NCI-H2107 treated with DMSO at 0.1 percent for 48 hours (cell line): ENCODE measurements at regions not wholly inside any gene's neighbourhood (a gene's known extent, or its start where the extent isn't known, plus 50 kb on each side); places are given as distances from the start of the nearest gene placed in this dataset.
A peak's percentile ranks its signal among the peaks of the same experiment; 100 is the strongest.

Experiments
- DNase-seq: peaks from one replicate; lab custom pipeline; 2025; ENCODE audit not compliant: unreplicated experiment; lab: John Stamatoyannopoulos, UW

DNA sequence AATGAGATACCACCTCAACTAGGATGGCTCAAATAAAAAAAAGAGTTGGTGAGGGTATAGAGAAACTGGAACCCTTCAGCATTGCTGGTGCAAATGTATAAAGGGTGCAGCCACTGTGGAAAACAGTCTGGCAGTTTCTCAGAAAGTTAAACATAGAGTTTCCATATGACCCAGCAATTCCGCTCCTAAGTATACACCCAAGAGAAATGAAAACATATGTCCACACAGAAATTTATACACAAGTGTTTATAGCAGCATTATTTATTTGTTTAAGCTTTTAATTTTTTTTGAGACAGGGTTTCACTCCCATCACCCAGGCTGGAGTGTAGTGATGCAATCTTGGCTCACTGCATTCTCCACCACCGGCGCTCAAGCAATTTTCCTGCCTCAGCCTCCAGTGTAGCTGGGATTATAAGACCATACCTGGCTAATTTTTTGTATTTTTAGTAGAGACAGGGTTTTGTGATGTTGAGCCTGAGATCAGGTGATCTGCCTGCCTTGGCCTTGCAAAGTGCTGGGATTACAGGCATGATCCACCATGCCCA lies 118.2 kb upstream of the KIF5B start:
- no peak for DNase-seq

DNA sequence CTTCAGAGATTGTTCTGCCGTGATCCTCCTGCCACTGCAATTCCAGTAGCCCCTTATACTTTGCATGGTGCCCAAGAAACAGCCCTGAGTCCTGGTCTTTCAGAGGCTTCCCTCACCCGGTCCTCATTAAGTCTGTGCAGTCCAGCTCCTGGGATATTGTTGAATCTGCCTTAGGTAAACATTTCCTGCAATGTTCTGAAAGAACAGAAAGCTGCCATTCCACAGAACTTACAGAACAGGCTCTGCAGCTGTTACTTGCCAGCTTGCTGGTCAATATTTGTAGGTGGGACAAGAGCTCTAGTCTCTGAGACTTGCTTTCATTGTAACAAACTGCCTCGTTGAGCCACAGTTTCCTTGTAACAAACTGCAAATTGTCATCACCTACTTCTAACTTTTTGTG lies 115.0 kb upstream of the KIF5B start:
- DNase-seq: no peak

DNA sequence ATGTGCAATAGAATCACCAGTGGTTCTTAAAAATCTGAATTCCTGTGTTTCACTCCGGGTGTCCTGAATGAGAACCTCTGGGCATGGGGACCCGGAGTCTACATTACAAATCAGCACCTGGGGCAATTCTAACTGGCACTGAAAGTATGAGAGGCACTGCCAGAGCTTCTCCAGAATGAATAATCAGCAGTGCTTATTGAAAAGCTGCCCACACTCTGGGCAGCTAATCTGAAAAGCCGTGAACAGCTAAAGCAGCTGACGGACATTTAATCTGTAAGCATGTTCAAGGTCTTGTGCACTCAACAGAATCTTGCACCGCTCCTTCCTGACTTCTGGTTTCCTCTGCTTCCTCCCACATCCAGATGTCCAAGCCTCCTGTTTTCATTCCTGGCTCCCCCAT lies 113.3 kb upstream of the KIF5B start:
- DNase-seq: no peak

DNA sequence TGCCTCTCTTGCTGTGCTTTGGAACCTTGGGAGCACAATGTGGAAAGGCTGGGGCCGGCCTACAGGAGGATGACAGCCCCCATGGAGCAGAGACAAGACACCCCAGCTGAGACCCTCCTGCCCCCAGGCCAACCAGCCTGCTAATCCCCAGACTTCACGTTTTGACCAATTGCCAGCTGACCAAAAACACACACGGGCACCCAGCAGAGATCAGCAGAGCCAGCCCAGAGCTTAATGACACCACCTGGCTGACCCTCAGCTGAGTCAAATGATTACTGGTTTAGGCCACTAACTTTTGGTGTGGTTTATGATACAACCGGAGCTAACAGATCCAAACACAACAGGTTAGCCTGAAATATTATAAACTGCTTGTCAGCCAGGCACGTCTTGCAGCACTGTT lies 111.2 kb upstream of the KIF5B start:
- no peak for DNase-seq

DNA sequence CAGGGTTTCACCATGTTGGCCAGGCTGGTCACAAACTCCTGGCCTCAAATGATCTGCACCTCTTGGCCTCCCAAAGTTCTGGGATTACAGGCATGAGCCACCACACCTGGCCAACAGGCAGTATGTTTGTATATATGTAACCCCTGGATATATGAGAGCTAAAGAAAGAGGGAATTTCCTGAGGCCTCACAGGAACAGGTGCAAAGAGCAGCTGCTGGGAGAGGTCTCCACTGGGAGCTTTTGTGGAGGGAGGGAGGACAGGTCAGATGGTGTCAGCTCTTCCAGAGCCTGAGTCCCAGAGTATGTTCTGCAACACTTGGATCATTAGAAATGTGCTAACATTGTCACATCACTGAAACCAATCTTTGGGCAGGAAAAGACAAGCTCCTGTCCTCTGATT lies 110.1 kb upstream of the KIF5B start:
- peak; percentile 14 for DNase-seq

DNA sequence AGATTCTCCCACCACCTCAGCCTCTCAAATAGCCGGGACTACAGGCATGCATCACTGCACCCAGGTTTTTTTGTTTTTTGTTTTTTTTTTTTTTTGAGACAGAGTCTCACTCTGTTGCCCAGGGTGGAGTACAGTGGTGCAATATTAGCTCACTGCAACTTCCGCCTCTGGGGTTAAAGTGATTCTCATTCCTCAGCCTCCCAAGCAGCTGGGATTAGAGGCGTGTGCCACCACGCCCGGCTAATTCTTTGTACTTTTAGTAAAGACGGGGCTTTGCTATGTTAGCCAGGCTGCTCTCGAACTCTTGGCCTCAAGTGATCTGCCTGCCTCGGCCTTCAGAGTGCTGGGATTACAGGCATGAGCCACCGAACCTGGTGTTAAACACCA lies 107.5 kb upstream of the KIF5B start:
- no peak for DNase-seq

DNA sequence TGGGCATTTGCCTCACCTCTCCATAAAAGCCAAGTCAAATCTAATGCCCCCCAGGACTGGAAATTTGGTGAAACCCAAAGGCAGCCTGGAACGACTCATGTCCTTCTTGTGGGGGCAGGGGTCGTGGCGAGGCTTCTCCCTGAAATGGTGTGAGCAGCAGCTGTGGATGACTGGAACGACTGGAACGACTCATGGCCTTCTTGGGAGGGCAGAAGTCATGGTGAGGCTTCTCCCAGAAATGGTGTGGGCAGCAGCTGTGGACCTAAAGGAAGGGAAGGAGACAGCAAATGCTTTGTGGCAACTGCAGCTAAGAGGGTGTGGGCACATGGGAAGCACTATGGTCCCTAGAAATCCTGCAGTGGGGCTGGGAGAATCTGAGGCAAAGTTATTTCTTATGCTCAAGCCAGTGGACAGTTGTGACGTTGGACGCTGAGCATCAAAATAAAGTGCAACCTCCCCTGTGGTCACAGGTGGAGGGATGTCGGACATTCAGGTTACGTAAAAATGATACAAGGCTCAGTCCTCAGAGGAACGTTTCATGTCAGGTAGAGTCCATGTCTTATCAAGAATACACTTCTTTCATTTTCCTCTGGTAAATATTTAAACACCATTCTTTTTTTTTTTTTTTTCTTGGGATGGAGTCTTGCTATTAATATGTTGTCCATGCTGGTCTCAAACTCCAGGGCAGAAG lies 107.0 kb upstream of the KIF5B start:
- no peak for DNase-seq

DNA sequence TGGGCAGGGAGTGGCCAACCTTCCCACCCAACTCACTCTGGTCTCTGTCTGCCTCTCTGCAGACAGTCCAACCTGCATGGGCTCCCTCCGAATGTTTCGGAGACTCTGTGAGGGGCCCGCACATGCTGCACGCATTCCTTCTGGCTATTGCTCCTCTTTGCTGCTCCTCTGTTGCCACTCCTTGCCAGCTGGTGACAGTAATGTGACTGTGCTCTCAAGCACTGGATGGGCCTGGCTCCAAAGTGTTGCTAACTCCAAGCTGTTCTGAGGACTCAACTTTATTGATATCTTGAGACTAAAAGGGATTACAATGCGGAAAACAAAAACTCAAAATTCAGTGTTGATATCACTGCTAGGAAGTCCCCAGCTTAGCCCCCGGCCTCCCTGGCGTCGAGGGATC lies 105.4 kb upstream of the KIF5B start:
- DNase-seq: no peak

DNA sequence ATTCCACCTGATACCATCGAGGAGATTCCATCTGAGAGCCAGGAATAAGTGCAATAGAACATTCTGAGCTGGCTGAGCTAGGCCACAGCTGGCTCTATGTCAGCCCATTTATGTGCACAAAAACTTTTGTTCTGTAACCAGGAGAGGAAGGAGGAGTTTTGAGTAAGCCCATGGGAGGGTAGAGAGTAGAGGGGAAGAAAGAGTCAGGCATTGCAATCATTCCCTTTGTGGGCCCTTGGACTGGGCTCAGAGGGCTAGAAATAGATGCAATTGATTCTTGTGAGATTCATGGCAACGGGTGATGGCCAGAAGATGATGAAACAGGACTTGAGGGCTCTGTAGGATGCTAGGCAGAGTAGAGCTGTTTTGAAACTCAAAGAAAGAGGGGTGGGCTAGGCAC lies 104.6 kb upstream of the KIF5B start:
- DNase-seq: no peak

DNA sequence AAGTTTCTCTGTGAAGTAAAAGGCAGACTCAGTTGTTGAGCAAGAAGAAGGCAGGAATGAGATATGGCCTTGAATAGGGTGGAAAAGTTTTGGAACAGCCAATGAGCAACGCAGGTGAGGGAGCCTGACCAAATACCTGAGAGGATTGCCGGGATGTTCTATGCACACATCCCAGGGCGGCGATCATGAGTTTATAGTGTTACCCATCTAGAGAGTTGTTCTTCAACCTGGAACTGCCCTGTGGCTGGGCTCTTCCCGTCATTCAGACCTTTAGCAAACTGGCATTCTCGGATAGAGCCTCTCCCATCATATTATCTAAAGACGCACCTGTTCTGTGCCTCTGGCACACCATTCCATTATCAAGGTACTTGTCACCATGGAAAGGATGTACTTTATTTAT lies 103.0 kb upstream of the KIF5B start:
- peak; percentile 7 for DNase-seq

DNA sequence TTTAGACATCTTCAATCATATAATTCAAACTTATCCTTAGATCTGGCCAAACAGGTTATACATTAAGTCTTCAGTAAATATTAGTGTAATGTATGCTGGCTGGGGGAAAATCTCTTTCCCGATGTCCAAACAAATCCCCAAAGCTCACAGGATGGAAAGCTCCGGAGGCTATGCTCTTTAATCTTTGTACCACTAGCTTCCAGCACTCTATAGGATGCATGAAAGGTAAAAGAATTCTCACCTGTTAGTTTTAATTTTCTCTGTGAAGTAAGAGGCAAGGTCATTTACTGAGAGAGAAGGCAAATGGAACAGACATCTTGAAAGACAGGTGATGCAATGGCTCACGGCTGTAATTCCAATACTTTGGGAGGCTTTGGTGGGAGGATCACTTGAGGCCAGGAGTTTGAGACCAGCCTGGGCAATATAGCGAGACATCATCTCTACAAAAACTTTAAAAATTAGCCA lies 99.8 kb upstream of the KIF5B start:
- no peak for DNase-seq

DNA sequence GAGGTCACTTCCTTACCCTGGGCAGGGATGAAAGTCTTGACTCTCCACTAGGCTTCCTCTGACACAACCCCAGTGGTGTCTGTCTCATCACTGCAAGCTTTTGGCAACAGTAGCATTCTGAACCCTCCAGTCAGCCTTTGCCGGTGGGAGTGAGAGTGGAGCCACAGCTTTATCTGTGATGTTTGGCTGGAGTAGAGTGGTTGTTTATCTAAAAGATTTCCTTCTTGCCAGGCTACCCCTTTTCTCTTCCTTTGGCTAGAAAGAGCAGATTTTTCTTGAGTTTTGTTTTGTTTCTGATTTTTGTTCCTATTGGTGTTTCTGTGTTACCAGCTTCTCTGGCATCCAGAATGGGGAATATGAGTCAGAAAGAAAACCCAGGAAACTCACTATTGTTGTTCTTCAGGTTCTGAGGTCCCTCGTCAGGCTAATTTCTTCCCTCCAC lies 98.9 kb upstream of the KIF5B start:
- DNase-seq: no peak

DNA sequence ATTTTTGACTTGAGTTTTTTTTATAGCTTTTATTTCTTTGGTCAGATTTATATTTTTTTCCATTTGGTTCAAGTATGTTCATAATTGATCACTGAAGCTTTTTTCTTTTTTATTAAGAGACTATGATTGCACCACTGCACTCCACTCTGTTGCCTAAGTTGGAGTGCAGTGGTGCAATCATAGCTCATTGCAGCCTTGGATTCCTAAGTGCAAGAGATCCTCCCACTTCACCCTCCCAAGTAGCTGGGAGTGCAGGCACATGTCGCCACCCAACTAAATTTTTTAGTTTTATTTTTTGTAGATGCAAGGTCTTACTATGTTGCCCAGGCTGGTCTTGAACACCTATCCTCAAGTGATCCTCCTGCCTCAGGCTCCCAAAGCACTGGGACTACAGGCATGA lies 97.7 kb upstream of the KIF5B start:
- no peak for DNase-seq

DNA sequence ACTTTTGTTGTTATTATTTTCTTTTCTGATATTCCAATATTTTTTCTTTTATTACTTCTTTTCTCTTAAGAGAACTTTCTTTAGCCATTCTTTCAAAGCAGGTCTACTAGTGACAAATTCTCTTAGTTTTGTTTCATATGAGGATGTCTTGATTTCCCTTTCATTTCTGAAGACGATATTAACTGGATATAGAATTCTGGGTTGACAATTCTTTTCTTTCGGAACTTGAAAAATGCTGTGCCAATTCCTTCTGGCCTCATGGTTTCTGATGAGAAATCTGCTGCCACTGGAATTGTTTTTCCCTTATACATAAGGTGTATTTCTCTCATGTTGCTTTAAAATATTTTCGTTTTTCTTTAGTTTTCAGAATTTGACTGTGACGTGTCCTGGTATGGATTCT lies 97.0 kb upstream of the KIF5B start:
- no peak for DNase-seq

DNA sequence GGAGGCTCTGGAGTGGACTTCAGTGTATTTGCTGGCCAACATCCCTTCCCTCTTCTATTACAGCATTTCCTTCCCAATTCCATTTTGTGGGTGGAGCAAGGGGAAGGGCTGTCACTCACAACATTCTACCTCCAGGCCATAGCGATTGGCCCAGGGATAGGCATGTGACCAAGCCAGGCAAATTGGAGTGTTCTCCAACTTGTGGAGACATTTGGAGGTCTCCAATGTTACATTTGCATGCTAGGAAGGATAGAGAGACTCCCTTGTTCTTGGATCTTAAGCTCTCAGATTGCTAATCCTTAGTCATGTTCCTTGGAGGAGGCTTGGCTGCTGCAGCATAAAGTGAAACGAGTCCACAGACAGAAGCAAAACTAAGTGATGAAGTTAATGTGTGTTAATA lies 95.6 kb upstream of the KIF5B start:
- DNase-seq: no peak

DNA sequence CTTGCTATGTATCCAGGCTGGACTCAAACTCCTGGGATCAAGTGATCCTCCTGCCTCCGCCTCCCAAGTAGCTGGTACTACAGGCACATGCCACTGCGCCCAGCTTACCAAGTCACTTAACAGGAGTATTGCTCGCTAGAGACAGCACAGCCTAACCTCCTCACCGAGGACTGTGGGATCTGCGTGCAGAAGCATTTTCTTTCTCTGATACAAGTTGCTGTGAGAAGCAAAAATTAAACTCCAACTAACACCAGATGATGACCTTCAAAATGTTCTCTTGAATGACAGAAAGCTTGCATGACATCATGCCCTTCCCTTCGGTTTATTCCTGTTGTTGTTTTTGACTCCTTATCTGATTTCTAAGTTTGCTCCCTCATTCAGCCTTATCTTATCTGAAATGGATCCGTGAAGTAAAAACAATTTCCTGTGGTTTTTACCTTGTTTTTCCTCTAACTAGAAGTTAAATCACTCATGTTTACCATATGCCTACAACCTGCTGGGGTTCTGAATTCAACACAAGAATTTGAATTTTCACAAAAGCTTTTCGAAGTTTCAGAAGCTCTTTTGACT lies 94.4 kb upstream of the KIF5B start:
- DNase-seq: no peak

DNA sequence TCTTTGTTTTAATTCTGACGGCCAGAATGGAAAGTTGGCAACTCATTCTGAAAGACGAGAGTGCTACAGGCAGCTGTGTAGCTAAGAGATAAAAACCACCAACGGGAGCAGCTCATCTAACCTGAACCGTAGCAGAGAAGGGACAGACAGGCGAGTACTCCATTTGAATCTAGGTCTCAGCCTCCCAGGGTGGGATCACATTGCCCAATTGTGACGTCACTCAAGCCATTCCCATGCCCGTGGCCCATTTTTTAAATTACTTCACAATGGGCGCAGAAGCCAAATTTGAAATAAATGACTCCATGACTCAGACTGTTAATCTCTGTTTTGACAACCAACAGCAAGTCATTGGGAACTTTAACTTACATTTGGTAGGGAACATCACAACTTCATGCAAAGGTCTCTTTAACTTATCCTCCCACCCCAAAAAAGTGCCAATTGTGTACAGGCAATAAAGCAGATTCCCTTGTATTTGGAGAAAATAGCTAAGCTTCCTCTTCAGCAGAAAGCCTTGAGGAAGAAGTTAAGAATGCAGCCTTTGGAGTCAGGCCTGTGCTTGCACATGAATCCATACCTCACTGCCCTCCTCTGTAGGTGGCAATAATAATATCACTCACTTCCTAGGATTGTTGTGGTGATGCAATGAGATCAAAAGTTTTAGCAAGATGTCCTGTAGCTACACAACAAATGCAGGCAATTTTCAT lies 93.2 kb upstream of the KIF5B start:
- DNase-seq: no peak

DNA sequence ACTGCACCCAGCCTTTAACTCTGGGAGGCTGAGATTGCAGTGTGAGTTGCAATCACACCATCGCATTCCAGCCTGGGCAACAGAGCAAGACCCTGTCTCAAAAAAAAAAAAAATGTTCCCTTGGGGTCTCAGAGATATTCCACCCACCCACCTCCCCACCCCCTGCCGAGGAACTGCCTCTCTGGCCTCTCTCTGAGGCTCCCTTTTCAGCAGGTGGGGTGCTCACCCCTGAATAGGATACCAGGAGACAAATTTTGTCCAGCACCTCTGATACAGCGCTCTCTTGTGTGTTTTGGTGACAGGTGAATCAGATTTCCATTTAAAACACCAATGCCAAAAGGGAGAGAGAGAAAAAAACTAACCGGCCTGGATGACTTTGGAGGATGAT lies 92.6 kb upstream of the KIF5B start:
- DNase-seq: no peak

DNA sequence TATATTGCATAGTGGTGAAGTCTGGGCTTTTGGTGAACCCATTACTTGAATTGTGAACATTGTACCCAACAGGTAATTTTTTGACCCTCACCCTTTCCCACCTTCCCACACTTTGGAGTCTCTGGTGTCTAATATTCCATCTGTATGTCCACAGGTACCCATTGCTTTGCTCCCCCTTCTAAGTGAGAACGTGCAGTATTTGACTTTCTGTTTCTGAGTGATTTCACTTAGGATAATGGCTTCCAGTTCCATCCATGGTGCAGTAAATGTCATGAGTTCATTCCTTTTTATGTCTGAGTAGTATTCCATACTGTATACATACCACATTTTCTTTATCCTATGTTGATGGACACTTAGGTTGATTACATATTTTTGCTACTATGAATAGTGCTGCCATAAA lies 91.5 kb upstream of the KIF5B start:
- no peak for DNase-seq

DNA sequence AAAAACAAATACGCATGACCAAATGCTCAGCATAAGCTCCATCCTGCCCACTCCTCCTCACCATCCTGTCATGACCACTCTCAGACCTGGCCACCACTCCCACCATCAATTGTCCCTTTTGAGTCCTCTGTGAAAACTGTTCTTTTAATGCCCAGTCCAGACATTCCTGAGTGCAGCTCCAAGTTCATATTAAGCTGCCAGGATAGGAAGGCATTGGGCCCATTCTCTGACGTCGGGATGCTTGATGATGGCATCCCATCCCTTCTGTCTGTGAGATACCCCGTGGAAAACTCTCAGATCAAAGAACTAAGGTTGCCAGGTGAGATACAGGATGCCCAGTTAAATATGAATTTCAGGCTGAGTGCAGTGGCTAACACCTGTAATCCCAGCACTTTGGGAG lies 89.9 kb upstream of the KIF5B start:
- no peak for DNase-seq

DNA sequence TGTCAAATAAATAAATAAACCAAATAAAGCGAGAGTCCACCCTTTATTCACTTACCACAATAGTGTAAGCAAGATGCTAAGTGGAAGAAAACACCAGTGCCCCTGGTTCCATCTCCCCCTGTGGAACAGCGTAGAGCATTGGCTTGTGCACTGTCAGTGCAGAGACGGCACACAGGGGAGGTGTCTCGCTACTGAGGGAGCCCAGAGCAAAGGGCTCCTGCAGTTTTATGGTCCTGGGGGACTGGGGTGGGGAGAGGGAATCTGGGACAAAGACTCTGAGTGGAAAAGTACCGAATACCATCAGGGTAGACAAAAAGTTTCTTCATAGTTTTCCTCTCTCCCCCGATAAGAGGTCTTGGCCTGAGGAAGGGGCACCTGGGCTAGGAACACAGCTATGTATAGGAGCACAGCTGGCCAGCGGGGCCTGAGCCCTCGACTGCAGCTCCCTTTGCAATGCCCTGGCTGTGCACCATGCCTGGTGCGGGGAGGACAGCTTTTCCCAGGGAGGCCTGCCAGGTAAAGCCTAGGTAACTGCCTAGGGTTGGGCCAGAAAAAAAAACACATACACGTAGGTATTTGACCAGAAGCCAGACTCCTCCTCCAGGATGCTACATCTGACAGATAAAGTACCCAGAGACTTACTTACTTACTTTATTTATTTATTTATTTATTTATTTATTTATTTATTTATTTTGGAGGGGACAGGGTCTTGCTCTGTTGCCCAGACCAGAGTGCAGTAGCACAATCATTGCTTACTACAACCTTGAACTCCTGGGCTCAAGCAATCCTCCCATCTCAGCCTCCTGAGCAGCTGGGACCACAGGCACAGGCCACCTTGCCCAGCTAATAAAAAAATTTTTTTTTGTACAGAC lies 88.8 kb upstream of the KIF5B start:
- no peak for DNase-seq
